Breast epithelium (tissue), 3 donors: ENCODE measurements at regions not wholly inside any gene's neighbourhood (a gene's known extent, or its start where the extent isn't known, plus 50 kb on each side); places are given as distances from the start of the nearest gene placed in this dataset.

Experiments
- CTCF ChIP-seq, 3 donors: fragments of 450-650 bp; IDR thresholded peaks; one replicate each; pipeline ENCODE4 v1.5.1; 2016 to 2017; ENCODE audit warnings: antibody characterized with exemption in 3 of 3, mild to moderate bottlenecking in 3 of 3, moderate library complexity in 3 of 3
- POLR2A ChIP-seq: fragments of 450-650 bp; IDR thresholded peaks from one replicate; pipeline ENCODE4 v1.6.1; 2016; ENCODE audit warnings: antibody characterized with exemption, mild to moderate bottlenecking, moderate library complexity
- POLR2AphosphoS5 ChIP-seq, 3 donors: sonication (generic); formaldehyde crosslinking; IDR thresholded peaks; one replicate each; pipeline ENCODE4 v1.6.1; 2017; ENCODE audit warnings: antibody characterized with exemption in 3 of 3

- no peak for TF ChIP-seq CTCF (IDR thresholded peaks at IDR 0.05)
- TF ChIP-seq POLR2A, result no peak
- TF ChIP-seq POLR2AphosphoS5 (IDR thresholded peaks at IDR 0.05), result no peak
Measured at GRCh38 chr11:70542406-70542805, 144.1 kb downstream of the CTTN start.
